HepG2 (cell line): ENCODE measurements at regions not wholly inside any gene's neighbourhood (a gene's known extent, or its start where the extent isn't known, plus 50 kb on each side); places are given as distances from the start of the nearest gene placed in this dataset.

Experiments used
- ELF1 ChIP-seq: sonication (generic); formaldehyde crosslinking; IDR thresholded peaks from 2 replicates; pipeline ENCODE4 v1.4.0; 2020; ENCODE audit warnings: missing genetic modification reagents
- MLXIP ChIP-seq: sonication (generic); formaldehyde crosslinking; IDR thresholded peaks from 2 replicates; pipeline ENCODE4 v1.9.0; 2021; ENCODE audit warnings: missing genetic modification reagents, borderline replicate concordance
- MZF1 ChIP-seq: sonication (generic); formaldehyde crosslinking; IDR thresholded peaks from 2 replicates; pipeline ENCODE4 v1.8.1; 2023; ENCODE audit warnings: mild to moderate bottlenecking, missing genetic modification reagents, borderline replicate concordance
- NCOA1 ChIP-seq: sonication (generic); formaldehyde crosslinking; IDR thresholded peaks from 2 replicates; pipeline ENCODE4 v1.9.0; 2021; ENCODE audit warnings: missing genetic modification reagents
- ONECUT2 ChIP-seq: sonication (generic); formaldehyde crosslinking; IDR thresholded peaks from 2 replicates; pipeline ENCODE4 v1.4.0; 2020; ENCODE audit warnings: missing genetic modification reagents
- POGK ChIP-seq: sonication (generic); formaldehyde crosslinking; conservative IDR thresholded peaks from 2 replicates; pipeline ENCODE4 v1.8.0; 2022; ENCODE audit warnings: mild to moderate bottlenecking, moderate library complexity, missing genetic modification reagents
- POLR2A ChIP-seq, 2 experiments: IDR thresholded peaks; 2 replicates each; pipeline ENCODE4 v1.6.1; 2011; ENCODE audit warnings: low read depth in 2 of 2, low read length in 2 of 2, mild to moderate bottlenecking in 1 of 2, moderate library complexity in 1 of 2; ENCODE audit not compliant: insufficient read depth in 1 of 2
- REPIN1 ChIP-seq: sonication (generic); formaldehyde crosslinking; IDR thresholded peaks from 2 replicates; pipeline ENCODE4 v1.8.0; 2022; ENCODE audit warnings: missing genetic modification reagents, low read depth, mild to moderate bottlenecking, borderline replicate concordance
- SIN3A ChIP-seq: IDR thresholded peaks from 2 replicates; pipeline ENCODE4 v1.6.1; 2011; ENCODE audit warnings: low read depth, mild to moderate bottlenecking, control low read depth, low read length, borderline replicate concordance
- SKIL ChIP-seq: sonication (generic); formaldehyde crosslinking; IDR thresholded peaks from 2 replicates; pipeline ENCODE4 v1.8.0; 2022; ENCODE audit warnings: missing genetic modification reagents, mild to moderate bottlenecking, moderate library complexity, borderline replicate concordance
- ZBED4 ChIP-seq: sonication (generic); formaldehyde crosslinking; IDR thresholded peaks from 2 replicates; pipeline ENCODE4 v1.4.0; 2020; ENCODE audit warnings: missing genetic modification reagents, borderline replicate concordance
- ZNF136 ChIP-seq: sonication (generic); formaldehyde crosslinking; IDR thresholded peaks from 2 replicates; pipeline ENCODE4 v1.8.1; 2022; ENCODE audit warnings: low read depth, mild to moderate bottlenecking, moderate library complexity, missing genetic modification reagents
- ZNF331 ChIP-seq: sonication (generic); formaldehyde crosslinking; IDR thresholded peaks from 2 replicates; pipeline ENCODE4 v1.4.0; 2020; ENCODE audit warnings: missing genetic modification reagents
- ZNF558 ChIP-seq: sonication (generic); formaldehyde crosslinking; IDR thresholded peaks from 2 replicates; pipeline ENCODE4 v1.9.0; 2022; ENCODE audit warnings: mild to moderate bottlenecking, missing genetic modification reagents, borderline replicate concordance
- ZNF580 ChIP-seq: IDR thresholded peaks from 2 replicates; pipeline ENCODE4 v1.6.1; 2016; ENCODE audit warnings: low read depth, borderline replicate concordance
- ZNF605 ChIP-seq: sonication (generic); formaldehyde crosslinking; IDR thresholded peaks from 2 replicates; pipeline ENCODE4 v1.8.0; 2022; ENCODE audit warnings: mild to moderate bottlenecking, missing genetic modification reagents
- ZNF7 ChIP-seq: IDR thresholded peaks from 2 replicates; pipeline ENCODE4 v1.6.1; 2016; ENCODE audit warnings: missing biosample characterization, missing genetic modification reagents
- ZZZ3 ChIP-seq: sonication (generic); formaldehyde crosslinking; IDR thresholded peaks from 2 replicates; pipeline ENCODE4 v1.4.0; 2020; ENCODE audit warnings: missing genetic modification reagents, mild to moderate bottlenecking, borderline replicate concordance

- TF ChIP-seq MLXIP (CRISPR knock-in tag) (no peak), SIN3A (no peak), ZNF331 (CRISPR knock-in tag) (no peak; the same call in 1 of the 2 replicates), NCOA1 (CRISPR knock-in tag) (no peak), ONECUT2 (CRISPR knock-in tag) (0 out of 2 replicates have a peak, but pooled peaks have one; percentile 14), REPIN1 (CRISPR knock-in tag) (no peak), MZF1 (no peak; the same call in 1 of the 2 replicates), ZNF605 (CRISPR knock-in tag) (no peak), ZNF7 (CRISPR knock-in tag) (no peak), ZNF580 (CRISPR knock-in tag) (no peak), ZNF558 (CRISPR knock-in tag) (no peak), ZBED4 (no peak), POGK (CRISPR knock-in tag) (no peak), SKIL (CRISPR knock-in tag) (peak; percentile 88), ELF1 (no peak), ZNF136 (CRISPR knock-in tag) (no peak), ZZZ3 (CRISPR knock-in tag) (no peak; the same call in 1 of the 2 replicates), POLR2A (IDR thresholded peaks at IDR 0.05; ENCODE audit: insufficient read depth in 1 of 2, low read depth in 2 of 2, low read length in 2 of 2) (no peak)
Measured at GRCh38 chr2:234687718-234688475, 191.0 kb upstream of the ARL4C start (continued).
